ENCODE measurements at regions not wholly inside any gene's neighbourhood (a gene's known extent, or its start where the extent isn't known, plus 50 kb on each side); places are given as distances from the start of the nearest gene placed in this dataset.

GRCh38 chr4:19927381-19927780 is 324.3 kb upstream of the SLIT2 start:
- H2BK20ac ChIP-seq (ENCODE audit: low read depth, low read length, poor library complexity, severe bottlenecking) = no peak overlapping the region
- H3K4ac ChIP-seq (ENCODE audit: low read depth, low read length) = no peak overlapping the region
- H3K14ac ChIP-seq (ENCODE audit: insufficient read depth, low read length) = no peak overlapping the region
- Mint-ChIP-seq H3K4me1 (peaks cover 0 to 5% of the 10 kb centered on the region in 2 experiments; a peak in 2 of 4 replicates), H3K27me3 (ENCODE audit: low read depth) (no peaks in the 10 kb centered on the region), H3K36me3 (ENCODE audit: insufficient read depth in 1 of 3, low read depth in 3 of 3) (no peaks in the 10 kb centered on the region; a peak in 1 of 7 replicates), H3K4me3 (no peak overlapping the region), H3K9me3 (no peaks in the 10 kb centered on the region), H3K27ac (no peak overlapping the region)
- no peak overlapping the region for H2BK12ac ChIP-seq (ENCODE audit: insufficient read length, low read depth, low read length)
- H4K20me1 ChIP-seq (ENCODE audit: control insufficient read depth, insufficient read depth, insufficient read length) = no peaks in the 10 kb centered on the region
- no peaks in the 10 kb centered on the region for H3K23me2 ChIP-seq (ENCODE audit: insufficient read length, low read depth, low read length, poor library complexity, severe bottlenecking)
- H3K9me3 ChIP-seq (ENCODE audit: control insufficient read depth, low read depth, low read length) = no peaks in the 10 kb centered on the region
- H3K23ac ChIP-seq (ENCODE audit: insufficient read length, low read depth, low read length) = no peak overlapping the region
- no peak overlapping the region for H2AFZ ChIP-seq (ENCODE audit: low read length)
- no peak overlapping the region for H4K91ac ChIP-seq (ENCODE audit: insufficient read length, low read depth, low read length)
- no peaks in the 10 kb centered on the region for H3K4me1 ChIP-seq (ENCODE audit: insufficient read depth, low read length)
- no peak for TF ChIP-seq CTCF (conservative IDR thresholded peaks at IDR 0.05)
- H3K9ac ChIP-seq (ENCODE audit: extremely low read depth, insufficient read length, low read length) = no peak overlapping the region
- no peak overlapping the region for H3K56ac ChIP-seq (ENCODE audit: insufficient read length, low read depth, low read length)
- H2AK5ac ChIP-seq (ENCODE audit: insufficient read length, low read length) = no peak overlapping the region
- H2BK5ac ChIP-seq (ENCODE audit: insufficient read length, low read length) = no peak overlapping the region
- no peak overlapping the region for H3K18ac ChIP-seq (ENCODE audit: insufficient read length, low read depth, low read length)
- H2BK15ac ChIP-seq (ENCODE audit: low read depth, low read length) = no peak overlapping the region
- H3T11ph ChIP-seq (ENCODE audit: low read length) = no peak overlapping the region
- no peak overlapping the region for H2BK120ac ChIP-seq (ENCODE audit: low read depth, low read length, poor library complexity, severe bottlenecking)
- no peak overlapping the region for H3K27ac ChIP-seq (ENCODE audit: insufficient read length, low read depth, low read length)
- H4K8ac ChIP-seq (replicated peaks; ENCODE audit: insufficient read length, low read depth, low read length) = no peak overlapping the region
- H3K4me2 ChIP-seq (ENCODE audit: insufficient read depth, insufficient read length, low read length) = no peak overlapping the region
- no peaks in the 10 kb centered on the region for H3K79me1 ChIP-seq (ENCODE audit: insufficient read depth, low read depth, low read length, poor library complexity, severe bottlenecking)
- no peak for DNase-seq
- no peak overlapping the region for H4K5ac ChIP-seq (ENCODE audit: insufficient read length, low read depth, low read length)
- WGBS (ENCODE audit: extremely low coverage, insufficient read length, low lambda C conversion rate) = no CpG with 5 or more reads among the region's 4 CpGs
- H3K79me2 ChIP-seq (ENCODE audit: insufficient read depth, low read length) = no peaks in the 10 kb centered on the region
- no peaks in the 10 kb centered on the region for H3K27me3 ChIP-seq (ENCODE audit: insufficient read depth, low read length)
